ENCODE measurements at regions not wholly inside any gene's neighbourhood (a gene's known extent, or its start where the extent isn't known, plus 50 kb on each side); places are given as distances from the start of the nearest gene placed in this dataset.

GRCh38 chr7:118028226-118028625 is 155.0 kb upstream of the CTTNBP2 start:
- H3K27me3 ChIP-seq (replicated peaks in 1 of 2; ENCODE audit: control insufficient read depth in 2 of 2, insufficient read depth in 2 of 2, low read length in 1 of 2) = no peaks in the 10 kb centered on the region; a peak in 1 of 4 replicates
- ATAC-seq (no peak), FAIRE-seq (no peak), DNase-seq (ENCODE audit: low read depth, low spot score) (no peak)
- ChIA-PET POLR2A (no interaction called here), SMC1A (ENCODE audit: uncharacterized antibody, unreplicated experiment) (no interaction called here), CTCF (interaction anchor here (1.4 kb wide), 1 partner anchor 12 kb away, joined by 3 read pairs; no protein-coding TSS in a partner anchor), RAD21 (ENCODE audit: unreplicated experiment) (no interaction called here)
- in situ Hi-C loops (cut with MboI) (no loop called here), intact Hi-C loops (cut with micrococcal nuclease; ENCODE audit: unreplicated experiment) (no loop called here)
- 35% methylated on average over 5 of the region's 5 CpGs for whole genome bisulfite sequencing (ENCODE audit: insufficient coverage, insufficient replicate concordance, low lambda C conversion rate, missing lambda C conversion rate)
- no peaks in the 10 kb centered on the region for H3K36me3 ChIP-seq (ENCODE audit: control insufficient read depth in 2 of 2, insufficient read depth in 2 of 2, low read length in 1 of 2)
- no peaks in the 10 kb centered on the region for H3K4me1 ChIP-seq (ENCODE audit: control insufficient read depth, insufficient read depth, low read length)
- TF ChIP-seq CHD4 (IDR thresholded peaks at IDR 0.05) (no peak), TCF3 (IDR thresholded peaks at IDR 0.05; ENCODE audit: borderline replicate concordance, insufficient read depth, low read depth, low read length) (no peak), SMARCA5 (IDR thresholded peaks at IDR 0.05) (no peak), ZBTB40 (IDR thresholded peaks at IDR 0.05; ENCODE audit: borderline replicate concordance) (no peak), KAT2A (conservative IDR thresholded peaks at IDR 0.05; ENCODE audit: control insufficient read depth, low read depth, low read length) (no peak), TAF1 (IDR thresholded peaks at IDR 0.05; ENCODE audit: borderline replicate concordance, low read depth, low read length) (no peak), ZNF384 (IDR thresholded peaks at IDR 0.05; ENCODE audit: borderline replicate concordance, low read depth, low read length) (no peak)
- H3K4me3 ChIP-seq = no peak overlapping the region
- BruUV-seq (replicated peaks) = no TSS peak
- no peak overlapping the region for H3K27ac ChIP-seq (ENCODE audit: control insufficient read depth, insufficient read depth)
- no peaks in the 10 kb centered on the region for H3K9me3 ChIP-seq (replicated peaks; ENCODE audit: control insufficient read depth, insufficient read depth, low read length)
- H4K20me1 ChIP-seq (ENCODE audit: control insufficient read depth, insufficient read depth) = no peaks in the 10 kb centered on the region
- H2AFZ ChIP-seq (ENCODE audit: control insufficient read depth, low read depth, low read length) = no peak overlapping the region
- no peak overlapping the region for H3K9ac ChIP-seq (ENCODE audit: control insufficient read depth, insufficient read depth, low read length)
- no peak overlapping the region for H3K4me2 ChIP-seq (ENCODE audit: control insufficient read depth, insufficient read depth)
- no peaks in the 10 kb centered on the region for H3K79me2 ChIP-seq (ENCODE audit: control insufficient read depth, insufficient read depth, low read length)
